Urothelium cell line (cell line): ENCODE measurements at regions not wholly inside any gene's neighbourhood (a gene's known extent, or its start where the extent isn't known, plus 50 kb on each side); places are given as distances from the start of the nearest gene placed in this dataset.
"Not testable (repeated sequence)": the region's sequence is repeated elsewhere in the genome, so short reads cannot be mapped to it uniquely, and the experiment has no call there.

Experiments
- DNase-seq: peaks from one replicate; pipeline ENCODE4 v3.0.0; 2011; ENCODE audit warnings: low spot score, mixed read lengths
- FAIRE-seq: peaks from 2 replicates; lab custom pipeline; 2011; peaks lifted over from hg19 to GRCh38; lab: Jason Lieb, UNC

DNA sequence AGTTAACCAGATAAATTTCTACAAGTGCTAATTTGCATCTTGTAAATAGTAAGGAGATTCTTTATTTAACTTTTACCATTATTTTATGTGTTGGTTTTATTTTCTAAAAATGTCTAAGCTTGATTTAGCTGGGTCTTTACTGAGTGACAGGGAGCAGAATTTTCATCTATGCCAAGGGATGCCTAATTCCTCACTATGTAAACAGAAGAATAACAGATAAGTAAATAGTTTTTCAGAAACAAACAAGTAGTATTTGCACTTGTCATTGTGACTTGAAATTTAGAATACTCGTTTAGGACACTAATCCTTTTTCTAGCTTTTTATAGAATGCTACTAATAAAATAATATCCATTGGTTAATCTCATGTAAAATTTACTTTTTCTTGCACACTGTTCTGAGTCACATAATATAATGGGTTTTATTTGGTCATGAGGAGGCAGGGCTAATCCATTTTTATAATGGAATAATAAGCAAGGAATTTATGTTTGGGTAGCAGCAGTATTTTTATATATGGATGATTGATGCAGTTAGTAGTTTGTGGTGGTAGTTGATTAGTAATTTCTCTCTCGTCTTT lies 746.5 kb downstream of the SLC6A15 start:
- FAIRE-seq (no peak), DNase-seq (no peak)

- DNase-seq (no peak), FAIRE-seq (no peak)
These were observed 751.3 kb downstream of the SLC6A15 start for GRCh38 chr12:84161296-84161695.

- DNase-seq, result no peak
- FAIRE-seq, result no peak
These were observed 753.3 kb downstream of the SLC6A15 start for GRCh38 chr12:84159260-84159659.

DNA sequence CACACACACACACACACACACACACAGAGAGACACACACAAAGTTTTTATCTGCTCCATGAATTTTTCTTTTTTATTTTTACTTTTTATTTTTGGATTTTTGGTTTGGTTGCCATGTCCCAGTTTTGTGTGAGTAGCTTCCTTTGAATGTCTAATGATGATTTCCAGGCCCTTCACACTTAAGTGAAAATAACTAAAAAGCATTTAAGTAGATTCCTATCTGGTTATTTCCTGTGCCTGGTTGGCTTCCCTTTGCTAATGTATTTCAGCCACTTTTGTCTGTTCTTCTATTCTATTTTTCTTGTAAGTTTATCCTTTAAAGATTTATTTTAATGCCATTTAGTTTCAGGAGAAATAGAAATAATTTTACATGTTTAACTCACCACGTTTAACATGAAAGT lies 755.4 kb downstream of the SLC6A15 start:
- no peak for DNase-seq
- no peak for FAIRE-seq

GRCh38 chr12:84154991-84155930 lies 757.3 kb downstream of the SLC6A15 start:
- DNase-seq, FAIRE-seq: not testable (repeated sequence)

- DNase-seq, FAIRE-seq: not testable (repeated sequence)
These were observed 758.1 kb downstream of the SLC6A15 start for GRCh38 chr12:84154439-84154990.

GRCh38 chr12:84150201-84150600 lies 762.4 kb downstream of the SLC6A15 start:
- no peak for FAIRE-seq

GRCh38 chr12:84148335-84148734 lies 764.3 kb downstream of the SLC6A15 start:
- DNase-seq, result no peak
- no peak for FAIRE-seq

More at GRCh38 chr12:84150201-84150600, 762.4 kb downstream of the SLC6A15 start:
- no peak for DNase-seq

GRCh38 chr12:84136862-84137367 lies 775.7 kb downstream of the SLC6A15 start:
- no peak for DNase-seq
- no peak for FAIRE-seq

DNA sequence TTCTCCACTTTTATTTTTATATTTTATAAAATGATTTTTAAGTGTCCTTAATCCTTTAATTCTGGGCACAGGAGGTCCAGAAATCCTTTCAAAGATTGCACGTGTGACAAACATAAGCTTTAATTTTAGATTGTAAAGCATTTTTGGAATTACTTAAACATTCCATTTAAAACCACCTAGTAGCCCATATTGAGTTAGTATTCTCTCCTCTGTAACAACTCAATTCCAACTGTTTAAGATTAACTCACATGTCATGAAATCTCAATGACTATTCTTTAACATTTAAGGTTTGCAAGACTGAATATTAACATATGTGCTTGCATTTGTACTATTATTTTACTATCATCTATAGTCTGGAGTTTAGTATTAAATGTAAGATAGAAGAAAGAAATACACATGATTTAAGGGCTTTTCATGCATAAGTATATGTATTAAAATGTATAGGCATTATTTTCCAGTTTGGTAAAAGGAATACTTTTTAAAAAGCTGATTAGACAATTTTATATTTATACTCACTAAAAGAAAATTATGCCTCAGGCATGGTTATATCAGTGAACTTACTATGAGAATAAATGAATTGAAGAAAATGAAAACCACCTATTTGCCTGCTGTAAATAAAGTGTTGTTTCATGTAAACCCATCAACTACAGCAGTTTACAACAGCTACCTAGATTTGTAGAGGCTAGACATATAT lies 776.9 kb downstream of the SLC6A15 start:
- no peak for DNase-seq
- FAIRE-seq, result no peak

GRCh38 chr12:84134797-84135366 lies 777.7 kb downstream of the SLC6A15 start:
- FAIRE-seq, result no peak
- DNase-seq, result no peak

DNA sequence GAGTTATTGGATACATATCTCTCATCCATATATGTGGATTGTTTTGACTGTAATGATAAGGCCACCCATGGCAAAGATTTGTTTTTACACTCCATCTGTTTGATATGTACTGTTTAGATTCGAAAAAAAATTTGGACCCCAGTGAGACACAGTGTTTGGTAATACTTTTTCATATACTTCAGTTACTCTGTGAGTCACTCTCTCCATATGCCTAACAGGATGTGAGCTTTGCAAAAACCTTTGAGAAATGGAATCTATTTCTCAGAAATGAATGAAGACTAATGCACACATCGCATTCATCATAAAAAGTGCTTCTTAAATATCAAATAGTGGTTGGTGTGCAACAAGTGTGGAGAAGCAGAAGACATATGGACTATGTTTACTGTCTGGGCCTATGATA lies 781.5 kb downstream of the SLC6A15 start:
- FAIRE-seq, result no peak
- no peak for DNase-seq

DNA sequence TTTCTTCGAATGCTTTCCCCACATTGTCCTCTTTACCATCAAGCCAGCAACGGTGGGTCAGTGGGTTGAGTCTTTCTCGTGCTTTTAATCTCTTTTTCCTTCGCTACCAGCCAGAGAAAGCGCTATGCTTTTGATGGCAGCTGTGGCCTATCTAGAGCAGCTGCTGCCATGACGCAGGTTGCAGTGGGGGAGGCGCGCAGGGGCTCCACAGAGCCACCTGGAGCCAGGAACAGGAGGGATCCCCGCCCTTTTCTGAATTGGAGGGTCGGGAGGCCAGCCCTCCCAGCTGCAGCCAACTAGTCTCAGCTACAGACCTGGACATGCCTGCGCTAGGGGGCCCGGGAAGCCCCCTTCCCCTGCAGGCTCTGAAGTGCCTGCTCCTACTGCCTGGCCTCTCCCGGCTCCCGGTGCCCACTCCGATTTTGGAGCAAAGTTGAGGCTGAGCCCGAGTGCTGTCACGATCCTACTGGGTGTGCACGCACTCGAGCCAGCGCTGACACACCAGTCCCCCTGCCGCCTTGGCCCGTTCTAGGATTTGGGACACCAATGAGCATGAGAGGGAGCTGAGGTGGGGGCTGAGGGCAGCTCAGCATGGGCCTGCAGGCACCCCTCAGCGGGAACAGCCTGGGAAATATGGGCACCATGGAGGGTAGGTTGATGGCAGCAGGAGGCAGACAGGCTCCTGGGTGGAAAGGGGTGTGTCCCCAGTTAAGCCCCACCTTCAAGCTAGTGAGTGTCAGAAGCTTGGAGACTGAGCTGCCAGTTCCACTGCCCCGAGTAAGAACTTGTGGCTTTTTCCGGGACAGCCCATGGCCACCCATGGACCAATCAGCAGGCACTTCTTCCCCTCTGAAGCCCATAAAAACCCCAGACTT lies 784.2 kb downstream of the SLC6A15 start:
- FAIRE-seq (no peak), DNase-seq (no peak)

DNA sequence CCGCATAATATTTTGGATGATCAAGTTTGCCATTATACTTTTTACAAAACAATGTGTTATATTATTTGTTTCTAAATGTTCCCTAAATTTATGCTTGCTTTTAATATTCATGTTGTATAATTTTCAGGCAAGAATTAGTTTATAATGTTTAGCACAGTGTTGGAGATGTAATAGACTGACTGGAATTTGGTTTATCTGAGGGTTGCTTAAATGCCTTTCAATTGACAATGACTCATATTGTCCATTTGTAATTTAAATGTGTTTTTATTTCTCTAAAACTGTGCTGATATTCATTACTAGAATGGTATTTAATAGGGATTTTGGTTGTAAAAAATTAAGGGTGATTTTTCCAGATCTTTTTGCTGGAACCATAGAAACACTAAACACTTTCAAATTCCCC lies 788.4 kb downstream of the SLC6A15 start:
- DNase-seq (no peak), FAIRE-seq (no peak)

DNA sequence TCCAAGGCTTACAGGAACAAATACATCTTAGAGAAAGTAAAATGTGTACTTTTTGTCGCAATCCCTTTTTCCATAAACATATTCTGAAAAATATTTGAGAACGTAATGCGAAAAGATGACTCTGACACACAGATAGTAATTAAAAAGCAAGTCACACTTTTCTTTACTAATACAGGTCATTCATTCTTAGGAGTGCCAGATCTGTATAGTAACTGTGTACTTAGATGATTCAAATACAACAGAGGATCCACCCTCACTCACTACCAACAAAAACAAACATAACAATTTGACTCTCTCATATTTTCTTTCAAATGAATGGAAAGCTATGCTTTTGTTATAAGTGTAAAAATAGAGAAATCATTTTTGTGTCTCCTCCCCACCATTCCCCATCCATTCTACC lies 795.4 kb downstream of the SLC6A15 start:
- FAIRE-seq, result no peak
- DNase-seq, result no peak

- DNase-seq (no peak), FAIRE-seq (no peak)
These were observed 798.9 kb downstream of the SLC6A15 start for GRCh38 chr12:84113666-84114065.

DNA sequence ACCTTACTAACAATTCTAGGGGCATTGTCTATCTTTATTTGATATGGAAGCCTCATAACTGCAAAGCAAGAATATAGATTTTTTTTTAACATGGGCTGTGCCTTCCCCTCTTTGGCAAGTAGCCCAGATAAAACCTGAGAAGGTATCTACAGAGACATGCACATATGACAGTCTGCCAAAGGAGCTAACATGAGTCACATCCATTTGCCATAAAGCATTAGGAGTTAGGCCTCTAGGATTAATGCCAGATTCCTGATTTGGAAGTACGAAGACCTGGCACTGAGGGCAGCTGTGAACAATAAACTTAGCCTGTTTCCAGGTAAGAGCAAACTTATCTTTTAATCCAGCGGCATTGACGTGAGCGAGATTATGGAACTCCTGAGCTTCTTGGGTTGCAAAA lies 808.7 kb downstream of the SLC6A15 start:
- DNase-seq, FAIRE-seq: not testable (repeated sequence)

DNA sequence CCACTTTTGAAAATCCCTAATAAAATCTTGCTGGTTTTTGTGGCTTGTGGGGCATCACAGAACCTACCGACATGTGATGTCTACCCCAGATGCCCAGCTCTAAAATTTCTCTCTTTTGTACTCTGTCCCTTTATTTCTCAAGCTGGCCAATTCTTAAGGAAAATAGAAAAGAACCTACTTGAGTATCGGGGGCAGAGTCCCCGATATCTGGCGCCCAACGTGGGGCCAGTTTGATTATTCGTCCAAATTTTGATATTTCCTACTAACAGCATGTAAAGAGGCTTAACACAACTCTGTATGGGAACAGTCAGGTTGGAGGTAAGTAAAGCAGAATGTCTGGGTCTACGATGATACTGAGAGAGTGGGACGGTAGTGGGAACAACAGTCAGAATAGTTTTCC lies 810.6 kb downstream of the SLC6A15 start:
- not testable (repeated sequence) for FAIRE-seq, DNase-seq

DNA sequence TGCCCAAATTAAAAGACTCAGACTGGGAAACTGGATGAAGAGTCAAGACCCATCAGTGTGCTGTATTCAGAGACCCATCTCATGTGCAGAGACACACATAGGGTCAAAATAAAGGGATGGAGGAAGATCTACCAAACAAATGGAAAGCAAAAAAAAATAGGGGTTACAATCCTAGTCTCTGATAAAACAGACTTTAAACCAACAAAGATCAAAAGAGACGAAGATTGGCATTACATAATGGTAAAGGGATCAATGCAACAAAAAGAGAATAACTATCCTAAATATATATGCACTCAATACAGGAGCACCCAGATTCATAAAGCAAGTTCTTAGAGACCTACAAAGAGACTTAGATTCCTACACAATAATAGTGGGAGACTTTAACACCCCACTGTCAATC lies 813.0 kb downstream of the SLC6A15 start:
- DNase-seq, result not testable (repeated sequence)

GRCh38 chr12:84091651-84092050 lies 820.9 kb downstream of the SLC6A15 start:
- DNase-seq, result no peak
- no peak for FAIRE-seq

More for the DNA sequence above, 813.0 kb downstream of the SLC6A15 start:
- not testable (repeated sequence) for FAIRE-seq
